Right renal pelvis (tissue), 4 donors: ENCODE measurements at regions not wholly inside any gene's neighbourhood (a gene's known extent, or its start where the extent isn't known, plus 50 kb on each side); places are given as distances from the start of the nearest gene placed in this dataset.

ENCODE experiments used
- DNase-seq, 4 donors: peaks; one replicate each; pipeline ENCODE4 v3.0.0-alpha.2; 2013; ENCODE audit warnings: low read depth in 4 of 4, low spot score in 3 of 4, missing footprints in 1 of 4

GRCh38 chr12:24073170-24073810 is 123.8 kb upstream of the SOX5 start:
- DNase-seq = no peak

- DNase-seq = no peak
Measured at GRCh38 chr12:24072302-24072701, 122.8 kb upstream of the SOX5 start.

- DNase-seq = no peak
Measured at GRCh38 chr12:24071842-24072241, 122.4 kb upstream of the SOX5 start.

DNA sequence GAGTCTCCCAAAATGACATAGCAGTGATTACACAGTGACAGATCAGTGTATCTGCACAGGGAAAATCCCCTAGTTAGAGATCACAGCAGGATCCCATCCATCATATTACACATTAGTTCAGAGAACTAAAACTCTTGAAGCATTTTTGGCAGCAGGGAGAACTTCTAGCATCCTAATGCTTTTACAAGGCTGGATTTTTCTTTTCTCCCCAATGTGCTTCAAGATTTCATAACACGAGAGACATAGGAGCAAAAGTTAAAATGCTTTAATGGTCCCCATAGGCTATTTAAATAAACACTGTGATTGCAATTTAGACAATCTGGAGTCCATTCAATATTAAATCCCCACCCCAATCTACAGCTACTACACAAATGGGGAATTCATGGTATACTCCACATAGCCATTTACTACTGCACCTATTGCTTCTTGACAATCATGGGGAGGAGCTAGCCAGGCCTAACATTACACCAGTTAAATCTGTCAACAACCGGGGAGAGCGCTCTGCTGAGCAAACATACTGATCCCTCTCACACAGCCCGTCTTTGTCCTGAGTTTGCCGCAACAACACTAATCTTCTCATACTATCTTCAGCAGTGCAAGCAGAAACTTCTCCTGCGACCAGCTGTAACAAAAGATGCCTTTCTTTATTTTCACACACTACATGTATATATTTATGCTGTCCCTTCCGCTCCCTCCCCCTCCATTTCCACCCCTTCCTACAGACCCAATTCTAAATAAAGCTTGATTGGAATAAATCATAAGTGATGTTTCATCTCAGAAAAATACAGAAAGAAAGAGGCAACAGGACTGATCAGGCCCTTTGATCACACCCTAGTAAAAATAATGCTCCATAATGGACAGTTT is 120.3 kb upstream of the SOX5 start:
- DNase-seq = no peak

DNA sequence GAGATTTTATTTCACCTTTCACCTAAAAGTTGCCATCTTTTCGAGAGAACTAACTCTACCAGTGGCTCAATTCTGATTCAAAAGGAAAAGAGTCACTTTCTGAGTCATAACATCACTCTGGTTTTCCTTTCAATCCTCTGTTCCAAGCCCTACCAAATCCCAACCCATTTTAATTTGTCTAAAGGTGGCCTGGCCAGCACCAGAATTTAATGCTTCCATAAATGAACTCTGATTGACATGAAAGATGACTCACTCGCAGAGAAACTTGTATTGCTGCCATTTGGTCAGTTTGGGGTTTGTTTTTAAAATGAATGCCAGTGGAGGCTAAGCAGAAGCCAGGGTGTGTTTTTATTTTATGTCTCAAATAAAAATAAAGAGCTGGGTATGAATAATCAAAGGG is 117.4 kb upstream of the SOX5 start:
- no peak for DNase-seq

- no peak for DNase-seq
Measured at GRCh38 chr12:24066097-24066496, 116.6 kb upstream of the SOX5 start.

GRCh38 chr12:24062642-24063245 is 113.3 kb upstream of the SOX5 start:
- no peak for DNase-seq

DNA sequence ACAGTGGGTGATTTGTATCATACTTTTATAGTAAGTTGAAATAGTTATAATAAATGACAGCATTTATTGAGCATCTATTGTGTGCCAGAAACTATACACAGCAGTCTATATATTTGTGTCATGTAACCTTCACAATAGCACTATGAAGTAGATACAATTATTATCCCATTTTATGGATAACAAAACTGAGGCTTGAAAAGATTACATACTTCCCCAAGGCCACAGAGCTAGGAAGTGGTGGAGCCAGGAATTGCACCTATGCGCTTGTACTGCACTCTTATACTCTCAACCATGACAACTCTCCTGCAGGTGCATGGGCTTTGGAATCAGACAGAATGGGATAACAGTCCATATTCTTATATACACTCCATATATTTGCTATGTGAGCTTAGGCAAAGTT is 110.6 kb upstream of the SOX5 start:
- DNase-seq = no peak

- no peak for DNase-seq
Measured at GRCh38 chr12:24057920-24058476, 108.5 kb upstream of the SOX5 start.

DNA sequence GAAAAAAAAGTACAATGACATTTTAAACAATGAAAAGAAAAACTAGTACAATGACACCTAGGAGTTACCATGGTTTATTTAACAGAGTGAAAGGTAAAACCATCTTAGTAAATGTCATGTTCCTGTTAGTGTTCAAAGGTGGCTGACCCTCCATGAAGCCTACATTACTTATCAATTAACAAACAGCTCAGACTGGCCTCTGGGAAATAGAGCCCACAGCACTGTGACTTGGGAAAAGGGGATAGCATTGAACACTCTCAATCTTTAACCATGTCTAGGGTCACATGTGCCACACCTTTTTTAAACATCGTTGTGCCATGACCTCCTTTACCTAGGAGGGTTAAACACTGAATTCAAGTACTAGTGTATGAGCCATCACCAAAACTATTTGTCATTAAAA is 106.3 kb upstream of the SOX5 start:
- DNase-seq = no peak

- DNase-seq = no peak
Measured at GRCh38 chr12:24054416-24054815, 104.9 kb upstream of the SOX5 start.

DNA sequence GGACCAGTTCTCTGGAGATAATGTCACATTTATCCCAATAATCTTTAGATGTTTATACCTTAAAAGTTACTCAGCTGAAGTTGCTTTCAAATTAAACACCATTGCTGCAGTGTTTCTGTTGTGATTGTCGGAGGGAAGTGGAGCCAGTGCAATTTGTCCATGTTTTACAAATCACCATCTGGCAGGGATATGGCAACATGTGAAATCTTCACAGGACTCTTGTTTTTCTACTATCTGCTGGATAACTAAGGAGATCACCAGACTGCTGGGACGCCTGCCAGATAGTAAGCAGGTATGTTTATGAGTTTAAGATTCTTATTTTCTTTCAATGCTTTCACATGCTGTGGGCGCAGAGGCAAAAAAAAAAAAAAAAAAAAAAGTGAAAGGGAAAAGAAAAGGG is 100.3 kb upstream of the SOX5 start:
- DNase-seq = no peak

DNA sequence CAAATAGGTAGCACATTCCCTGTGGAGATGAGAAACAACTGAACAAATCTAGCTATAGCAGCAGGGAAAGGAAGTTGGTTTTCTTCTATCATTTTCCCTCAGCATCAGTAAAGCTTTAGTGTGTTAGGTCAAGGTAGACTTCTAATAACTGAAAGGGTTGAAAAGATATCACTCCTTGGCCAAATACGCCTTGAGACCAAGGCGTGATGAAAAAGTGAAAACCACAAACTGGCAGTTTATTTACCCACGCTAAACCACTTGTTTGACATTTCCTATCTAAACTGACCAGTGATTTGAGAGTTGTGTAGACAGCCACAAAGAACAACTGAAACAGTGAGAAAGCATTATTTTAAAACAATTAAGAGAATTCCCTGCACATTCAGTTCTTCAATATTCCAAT is 99.6 kb upstream of the SOX5 start:
- no peak for DNase-seq

- no peak for DNase-seq
Measured at GRCh38 chr12:24048446-24048845, 99.0 kb upstream of the SOX5 start.

- DNase-seq = no peak
Measured at GRCh38 chr12:24047326-24047725, 97.9 kb upstream of the SOX5 start.

DNA sequence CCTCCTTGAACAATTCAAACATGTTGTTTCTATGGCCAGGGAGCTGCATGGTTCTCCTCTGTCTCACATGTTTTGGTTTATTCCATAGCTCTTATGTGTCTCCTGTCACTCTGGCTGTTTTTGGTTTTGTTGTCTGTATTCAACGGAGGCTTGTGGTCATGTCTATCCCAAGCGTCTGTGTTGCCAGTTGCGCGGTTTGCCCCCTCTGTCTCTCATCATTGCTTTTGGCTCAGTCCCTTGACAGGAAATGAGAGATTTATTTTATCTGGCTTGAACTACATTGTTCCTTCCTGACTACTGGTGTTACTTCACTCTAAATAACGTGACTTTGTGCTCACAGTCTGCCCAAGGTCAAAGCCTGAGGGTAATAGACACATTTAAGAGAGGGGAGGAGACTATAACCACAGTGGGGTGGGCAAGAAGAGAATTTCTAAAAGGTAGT is 96.4 kb upstream of the SOX5 start:
- no peak for DNase-seq

- DNase-seq = no peak
Measured at GRCh38 chr12:24044941-24045703, 95.7 kb upstream of the SOX5 start.

- no peak for DNase-seq
Measured at GRCh38 chr12:24042651-24043050, 93.2 kb upstream of the SOX5 start.

- no peak for DNase-seq
Measured at GRCh38 chr12:24039113-24039525, 89.6 kb upstream of the SOX5 start.

DNA sequence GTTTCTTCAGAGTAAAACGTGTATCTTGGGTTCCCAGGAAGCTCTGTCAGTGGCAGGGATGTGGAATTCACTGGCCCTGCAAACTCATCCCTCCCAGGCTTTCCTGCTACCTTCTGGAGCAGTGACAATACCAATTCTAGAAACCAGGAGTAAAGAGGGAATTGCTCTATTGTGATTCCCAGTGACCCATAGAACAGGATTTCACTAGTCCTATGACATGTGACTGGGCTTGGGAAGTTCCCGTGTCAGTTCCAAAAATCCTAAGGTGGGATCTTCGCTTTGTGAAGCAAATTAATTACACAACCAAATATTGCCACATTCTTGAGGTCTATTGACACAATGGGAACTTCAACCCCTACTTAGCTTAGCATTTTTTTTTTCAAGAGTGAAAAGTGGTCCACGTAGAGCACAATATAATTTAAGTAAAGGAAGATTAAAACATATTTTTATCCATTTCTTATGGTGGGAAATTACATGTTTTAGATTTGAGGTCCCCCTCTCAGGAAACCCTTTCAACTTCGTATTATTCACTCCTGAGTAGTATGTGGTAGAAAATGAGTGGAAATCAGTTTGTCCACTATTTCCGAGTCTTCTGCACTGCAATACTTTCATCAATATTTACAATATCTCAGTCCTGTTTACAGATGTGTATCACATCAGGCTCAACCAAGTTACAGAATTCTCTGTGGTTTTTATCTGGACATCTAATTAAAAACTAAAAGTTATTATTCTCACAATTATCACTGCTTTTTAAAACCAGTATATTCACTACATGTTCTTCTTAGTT is 88.9 kb upstream of the SOX5 start:
- DNase-seq = no peak
